ENCODE measurements at regions not wholly inside any gene's neighbourhood (a gene's known extent, or its start where the extent isn't known, plus 50 kb on each side); places are given as distances from the start of the nearest gene placed in this dataset.

DNA sequence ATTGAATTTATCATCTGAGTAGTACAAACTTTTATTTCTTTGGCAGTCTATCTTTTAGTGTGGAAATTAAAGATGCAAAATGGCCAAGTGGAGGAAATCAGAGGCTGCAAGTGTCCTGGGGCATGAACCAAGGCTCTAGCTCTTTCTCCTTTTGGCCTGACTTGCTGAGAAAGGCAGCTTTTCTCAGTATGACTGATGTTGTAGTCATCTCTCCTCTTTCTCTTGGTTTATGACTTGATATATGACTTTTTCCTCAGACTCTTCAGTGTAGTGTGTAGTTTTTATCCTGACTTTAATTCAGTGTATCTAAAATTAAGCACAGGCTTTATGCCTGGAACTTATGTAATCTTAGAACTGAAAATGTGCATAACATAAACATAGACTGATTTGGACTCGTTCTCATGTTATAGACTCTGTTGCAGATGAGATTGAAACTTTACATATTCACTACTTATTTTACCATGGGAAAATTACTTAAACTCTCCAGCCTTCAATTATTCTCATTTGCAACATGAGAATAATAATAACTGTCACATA lies 65.7 kb downstream of the SLITRK5 start:
- Histone ChIP-seq H3K36me3 (ENCODE audit: control insufficient read depth, insufficient read depth, low read length) (no peaks in the 10 kb centered on the region), H3K4me1 (ENCODE audit: control insufficient read depth, insufficient read depth, low read length, poor library complexity, severe bottlenecking) (no peaks in the 10 kb centered on the region), H3K4me3 (ENCODE audit: extremely low read depth, insufficient read depth, low read length, poor library complexity, severe bottlenecking) (no peak overlapping the region), H3K27ac (ENCODE audit: low read depth, low read length, severe bottlenecking) (no peak overlapping the region), H3K9me3 (ENCODE audit: control insufficient read depth, low read length) (no peaks in the 10 kb centered on the region)
- no CpG with 5 or more reads among the region's 1 CpG for WGBS, 2 experiments (ENCODE audit: insufficient coverage in 2 of 2)

DNA sequence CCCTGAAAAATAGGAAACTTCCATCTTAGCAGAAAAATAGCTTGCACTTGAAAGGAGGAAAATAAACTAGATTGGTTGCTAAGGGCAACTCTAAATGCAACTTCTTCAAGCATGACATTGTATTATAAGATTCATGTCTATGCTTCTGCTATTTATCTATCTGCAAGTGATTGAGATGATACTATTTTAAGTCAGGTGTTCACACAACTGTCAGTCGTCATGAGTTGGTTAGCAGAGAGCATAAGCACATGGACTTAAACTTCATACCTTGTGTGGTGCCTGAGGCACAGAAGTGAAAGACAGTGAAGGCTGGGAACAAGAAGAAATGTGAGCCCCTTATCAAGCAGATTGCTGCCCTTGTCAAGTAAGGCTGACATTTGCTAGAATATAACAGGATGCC lies 82.9 kb downstream of the SLITRK5 start:
- H3K4me1 ChIP-seq (ENCODE audit: control insufficient read depth, insufficient read depth, low read length, poor library complexity, severe bottlenecking): no peaks in the 10 kb centered on the region
- WGBS, 2 experiments (ENCODE audit: insufficient coverage in 2 of 2): 75 to 86% methylated on average over 1 of the region's 1 CpG
- H3K4me3 ChIP-seq (ENCODE audit: extremely low read depth, insufficient read depth, low read length, poor library complexity, severe bottlenecking): no peak overlapping the region
- H3K36me3 ChIP-seq (ENCODE audit: control insufficient read depth, insufficient read depth, low read length): no peaks in the 10 kb centered on the region
- no peak overlapping the region for H3K27ac ChIP-seq (ENCODE audit: low read depth, low read length, severe bottlenecking)
- no peaks in the 10 kb centered on the region for H3K9me3 ChIP-seq (ENCODE audit: control insufficient read depth, low read length)

DNA sequence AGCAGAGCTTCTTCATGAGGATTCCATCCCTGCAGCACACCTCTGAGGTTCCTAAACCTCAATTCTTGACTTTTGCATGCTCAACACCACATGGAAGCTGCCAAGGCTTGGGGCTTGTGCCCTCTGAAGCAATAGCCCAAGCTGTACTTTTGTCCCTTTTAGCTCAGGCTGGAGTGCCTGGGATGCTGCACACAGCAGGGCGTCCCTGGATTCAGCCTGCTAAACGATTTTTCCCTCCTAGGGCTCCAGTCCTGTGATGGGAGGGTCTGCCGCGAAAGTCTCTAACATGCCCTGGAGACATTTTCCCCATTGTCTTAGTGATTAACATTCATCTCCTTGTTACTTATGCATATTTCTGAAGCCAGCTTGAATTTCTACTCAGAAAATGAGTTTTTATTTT lies 98.3 kb downstream of the SLITRK5 start:
- Histone ChIP-seq H3K4me3 (ENCODE audit: extremely low read depth, insufficient read depth, low read length, poor library complexity, severe bottlenecking) (no peak overlapping the region), H3K27ac (ENCODE audit: low read depth, low read length, severe bottlenecking) (no peak overlapping the region), H3K4me1 (ENCODE audit: control insufficient read depth, insufficient read depth, low read length, poor library complexity, severe bottlenecking) (no peaks in the 10 kb centered on the region), H3K9me3 (ENCODE audit: control insufficient read depth, low read length) (no peaks in the 10 kb centered on the region), H3K36me3 (ENCODE audit: control insufficient read depth, insufficient read depth, low read length) (no peaks in the 10 kb centered on the region)
- WGBS, 2 experiments (ENCODE audit: insufficient coverage in 2 of 2): 75 to 83% methylated on average over 1 to 3 of the region's 4 CpGs

DNA sequence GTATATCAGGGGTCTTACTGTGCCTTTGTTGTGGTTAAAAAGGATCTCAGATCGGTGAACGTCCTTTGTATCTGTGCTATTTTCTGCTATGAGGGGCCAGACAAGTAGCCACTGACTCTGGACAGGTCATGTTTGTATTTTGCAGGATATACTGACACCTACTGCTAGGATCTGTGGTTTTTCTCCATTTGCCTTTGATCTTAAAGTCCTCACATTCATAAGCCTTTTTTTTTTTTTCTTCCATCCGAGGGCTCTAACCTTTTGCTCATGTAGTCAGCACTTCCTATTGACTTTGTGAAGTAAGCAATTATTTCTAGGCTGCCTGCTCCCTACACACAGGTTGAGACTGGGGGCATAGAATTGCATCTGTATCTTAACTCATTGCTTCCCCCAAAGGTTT lies 106.2 kb downstream of the SLITRK5 start:
- Histone ChIP-seq H3K4me3 (ENCODE audit: extremely low read depth, insufficient read depth, low read length, poor library complexity, severe bottlenecking) (no peak overlapping the region), H3K36me3 (ENCODE audit: control insufficient read depth, insufficient read depth, low read length) (no peaks in the 10 kb centered on the region), H3K27ac (ENCODE audit: low read depth, low read length, severe bottlenecking) (no peak overlapping the region), H3K4me1 (ENCODE audit: control insufficient read depth, insufficient read depth, low read length, poor library complexity, severe bottlenecking) (no peaks in the 10 kb centered on the region), H3K9me3 (ENCODE audit: control insufficient read depth, low read length) (no peaks in the 10 kb centered on the region)
- WGBS, 2 experiments (ENCODE audit: insufficient coverage in 2 of 2): no CpG with 5 or more reads among the region's 3 CpGs

DNA sequence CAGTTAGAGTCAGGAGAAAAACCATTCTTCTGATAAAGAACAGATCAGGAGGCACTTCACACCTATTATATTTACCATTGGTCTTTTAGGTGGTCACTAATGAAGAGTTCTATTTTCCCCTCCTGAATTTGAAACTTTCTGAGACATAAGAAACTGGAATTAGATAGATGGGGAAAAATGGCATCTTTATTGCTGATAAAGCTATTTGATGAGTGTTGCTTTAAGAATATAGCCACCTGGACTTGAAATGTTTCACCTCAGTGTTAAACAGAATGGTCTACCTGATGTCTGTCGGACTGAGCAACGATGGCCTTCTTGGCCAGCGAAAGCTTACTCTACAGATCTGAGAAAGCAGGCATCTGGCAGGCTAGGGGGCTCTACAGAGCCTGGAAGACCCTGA lies 107.0 kb downstream of the SLITRK5 start:
- no peaks in the 10 kb centered on the region for H3K36me3 ChIP-seq (ENCODE audit: control insufficient read depth, insufficient read depth, low read length)
- H3K4me3 ChIP-seq (ENCODE audit: extremely low read depth, insufficient read depth, low read length, poor library complexity, severe bottlenecking): no peak overlapping the region
- 71 to 81% methylated on average over 3 of the region's 3 CpGs for WGBS, 2 experiments (ENCODE audit: insufficient coverage in 2 of 2)
- H3K27ac ChIP-seq (ENCODE audit: low read depth, low read length, severe bottlenecking): no peak overlapping the region
- H3K9me3 ChIP-seq (ENCODE audit: control insufficient read depth, low read length): no peaks in the 10 kb centered on the region
- no peaks in the 10 kb centered on the region for H3K4me1 ChIP-seq (ENCODE audit: control insufficient read depth, insufficient read depth, low read length, poor library complexity, severe bottlenecking)

DNA sequence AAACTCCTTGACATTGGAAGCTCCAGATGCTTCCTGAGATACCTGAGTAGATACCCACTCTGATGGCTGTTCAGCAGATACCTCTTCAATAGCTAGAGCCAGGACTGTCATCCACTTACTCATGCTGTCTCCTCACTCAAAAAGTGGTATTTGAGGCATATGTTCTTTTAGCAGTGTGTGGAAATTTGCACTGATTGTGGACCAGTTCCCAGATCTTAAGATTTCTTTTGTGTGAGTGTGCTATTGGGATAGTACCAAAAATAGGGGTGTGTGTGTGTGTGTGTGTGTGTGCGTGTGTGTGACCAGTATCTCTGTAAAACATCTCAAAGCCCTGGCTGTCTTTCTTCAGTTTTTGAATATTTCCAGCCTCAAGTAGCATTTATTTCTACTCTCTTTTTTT lies 108.3 kb downstream of the SLITRK5 start:
- WGBS, 2 experiments (ENCODE audit: insufficient coverage in 2 of 2): no CpG with 5 or more reads among the region's 1 CpG
- no peaks in the 10 kb centered on the region for H3K9me3 ChIP-seq (ENCODE audit: control insufficient read depth, low read length)

DNA sequence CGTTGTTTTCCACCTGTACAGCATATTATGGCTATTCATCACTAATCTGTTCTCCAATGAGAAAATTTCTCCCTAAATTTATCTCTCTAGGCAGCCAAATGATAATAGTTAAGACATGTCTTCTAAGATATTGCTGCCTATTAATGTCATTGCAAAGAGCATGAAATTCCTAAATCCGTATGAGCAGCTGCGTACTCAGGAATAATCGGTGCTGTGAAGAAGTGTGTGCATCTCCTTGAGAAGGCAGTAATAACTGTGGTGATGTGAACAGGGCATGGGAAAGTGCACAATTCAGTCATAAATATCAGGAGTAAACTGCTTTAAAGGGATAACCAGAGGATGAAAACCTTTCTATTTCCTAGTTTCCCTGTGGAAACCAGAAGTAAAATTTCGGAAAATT lies 112.2 kb downstream of the SLITRK5 start:
- Histone ChIP-seq H3K36me3 (ENCODE audit: control insufficient read depth, insufficient read depth, low read length) (no peaks in the 10 kb centered on the region), H3K9me3 (ENCODE audit: control insufficient read depth, low read length) (no peaks in the 10 kb centered on the region), H3K4me3 (ENCODE audit: extremely low read depth, insufficient read depth, low read length, poor library complexity, severe bottlenecking) (no peak overlapping the region), H3K4me1 (ENCODE audit: control insufficient read depth, insufficient read depth, low read length, poor library complexity, severe bottlenecking) (no peaks in the 10 kb centered on the region), H3K27ac (ENCODE audit: low read depth, low read length, severe bottlenecking) (no peak overlapping the region)
- 89 to 100% methylated on average over 1 to 4 of the region's 5 CpGs for WGBS, 2 experiments (ENCODE audit: insufficient coverage in 2 of 2)

More for the DNA sequence above, 108.3 kb downstream of the SLITRK5 start:
- Histone ChIP-seq H3K4me1 (ENCODE audit: control insufficient read depth, insufficient read depth, low read length, poor library complexity, severe bottlenecking) (no peaks in the 10 kb centered on the region), H3K27ac (ENCODE audit: low read depth, low read length, severe bottlenecking) (no peak overlapping the region), H3K36me3 (ENCODE audit: control insufficient read depth, insufficient read depth, low read length) (no peaks in the 10 kb centered on the region), H3K4me3 (ENCODE audit: extremely low read depth, insufficient read depth, low read length, poor library complexity, severe bottlenecking) (no peak overlapping the region)

DNA sequence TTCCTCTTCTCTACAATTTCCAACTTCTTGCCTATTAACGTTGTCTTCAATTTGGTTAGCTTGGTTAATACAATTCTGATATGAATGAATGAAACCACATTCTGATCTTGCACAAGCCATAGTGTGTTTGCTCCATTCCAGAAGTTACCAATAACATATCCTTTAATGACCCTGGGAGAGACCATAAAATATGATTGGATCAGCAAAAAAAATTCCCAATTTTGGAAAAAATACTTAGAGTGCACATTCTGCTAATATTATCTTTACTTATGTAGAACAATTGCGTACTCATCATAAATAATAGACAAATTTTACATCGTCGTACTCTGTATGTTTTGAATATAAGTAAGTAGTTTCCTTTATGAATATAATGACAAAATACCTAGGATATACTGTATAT lies 117.2 kb downstream of the SLITRK5 start:
- Histone ChIP-seq H3K4me3 (ENCODE audit: extremely low read depth, insufficient read depth, low read length, poor library complexity, severe bottlenecking) (no peak overlapping the region), H3K27ac (ENCODE audit: low read depth, low read length, severe bottlenecking) (no peak overlapping the region), H3K4me1 (ENCODE audit: control insufficient read depth, insufficient read depth, low read length, poor library complexity, severe bottlenecking) (no peaks in the 10 kb centered on the region), H3K36me3 (ENCODE audit: control insufficient read depth, insufficient read depth, low read length) (no peaks in the 10 kb centered on the region), H3K9me3 (ENCODE audit: control insufficient read depth, low read length) (no peaks in the 10 kb centered on the region)
- no CpG with 5 or more reads among the region's 4 CpGs for WGBS, 2 experiments (ENCODE audit: insufficient coverage in 2 of 2)

DNA sequence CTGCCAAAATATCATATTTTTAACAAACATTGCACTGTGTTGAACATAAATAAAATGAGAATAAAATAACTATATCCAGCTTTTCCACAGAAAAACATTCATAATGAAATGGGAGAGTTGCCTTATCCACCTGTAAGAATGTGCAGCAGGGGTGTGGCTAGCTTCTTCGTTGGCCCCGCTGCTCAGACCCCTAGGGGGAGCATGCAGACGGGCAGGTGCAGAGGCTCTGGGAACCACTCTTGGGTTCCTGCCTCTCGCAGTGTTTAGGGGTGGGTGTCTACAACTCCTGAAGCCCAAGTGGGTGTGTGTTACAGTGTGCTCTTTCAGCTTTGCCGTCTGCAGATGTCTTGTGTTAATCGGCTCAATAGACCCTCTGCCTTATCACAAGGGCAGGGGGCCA lies 121.7 kb downstream of the SLITRK5 start:
- H3K4me3 ChIP-seq (ENCODE audit: extremely low read depth, insufficient read depth, low read length, poor library complexity, severe bottlenecking): no peak overlapping the region
- no peaks in the 10 kb centered on the region for H3K36me3 ChIP-seq (ENCODE audit: control insufficient read depth, insufficient read depth, low read length)
- WGBS, 2 experiments (ENCODE audit: insufficient coverage in 2 of 2): 43 to 68% methylated on average over 4 of the region's 6 CpGs
- no peak overlapping the region for H3K27ac ChIP-seq (ENCODE audit: low read depth, low read length, severe bottlenecking)
- no peaks in the 10 kb centered on the region for H3K4me1 ChIP-seq (ENCODE audit: control insufficient read depth, insufficient read depth, low read length, poor library complexity, severe bottlenecking)
- H3K9me3 ChIP-seq (ENCODE audit: control insufficient read depth, low read length): no peaks in the 10 kb centered on the region

DNA sequence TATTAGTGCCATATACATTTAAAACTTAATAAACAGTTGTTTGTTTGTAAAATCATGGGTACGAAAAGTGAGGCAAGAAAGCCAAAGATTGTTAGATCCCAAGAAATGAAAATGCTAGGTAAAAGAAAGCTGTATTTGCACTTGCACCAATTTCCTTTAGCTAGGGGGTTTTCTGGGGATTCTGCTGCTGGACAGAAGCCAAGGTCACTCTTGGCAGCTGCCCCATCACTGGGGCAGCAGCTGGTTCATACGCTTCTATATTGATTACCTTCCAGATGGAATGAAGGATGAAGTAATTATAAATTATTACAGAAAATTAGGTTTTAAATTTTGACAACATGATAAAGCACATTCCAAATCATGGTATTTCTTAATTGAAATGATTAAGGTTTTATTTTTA lies 127.4 kb downstream of the SLITRK5 start:
- 83% methylated on average over 1 of the region's 2 CpGs; no CpG with 5 or more reads in 1 of the 2 experiments for WGBS, 2 experiments (ENCODE audit: insufficient coverage in 2 of 2)
- Histone ChIP-seq H3K36me3 (ENCODE audit: control insufficient read depth, insufficient read depth, low read length) (no peaks in the 10 kb centered on the region), H3K9me3 (ENCODE audit: control insufficient read depth, low read length) (no peaks in the 10 kb centered on the region), H3K4me1 (ENCODE audit: control insufficient read depth, insufficient read depth, low read length, poor library complexity, severe bottlenecking) (no peaks in the 10 kb centered on the region), H3K4me3 (ENCODE audit: extremely low read depth, insufficient read depth, low read length, poor library complexity, severe bottlenecking) (no peak overlapping the region), H3K27ac (ENCODE audit: low read depth, low read length, severe bottlenecking) (no peak overlapping the region)

DNA sequence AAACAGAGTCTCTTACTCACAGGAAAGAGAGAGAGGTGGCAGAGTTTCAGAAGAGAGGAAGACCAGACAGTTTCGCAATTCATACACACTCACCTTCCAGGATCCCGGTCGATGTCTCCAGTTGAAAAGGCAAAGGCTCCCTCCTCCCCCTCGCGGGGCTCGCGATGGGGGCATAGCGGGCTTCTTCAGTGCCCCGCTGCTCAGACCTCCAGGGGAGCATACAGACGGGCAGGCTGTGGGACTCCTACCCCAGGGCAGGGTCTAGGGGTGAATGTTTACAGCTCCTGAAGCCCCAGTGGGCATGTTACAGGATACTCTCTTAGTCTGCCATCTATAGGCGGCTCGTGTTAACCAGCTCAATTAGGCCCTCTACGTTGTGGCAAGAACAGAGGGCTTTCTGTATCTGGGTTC lies 139.2 kb downstream of the SLITRK5 start:
- H3K36me3 ChIP-seq (ENCODE audit: control insufficient read depth, insufficient read depth, low read length): no peaks in the 10 kb centered on the region
- 67 to 74% methylated on average over 6 of the region's 13 CpGs for WGBS, 2 experiments (ENCODE audit: insufficient coverage in 2 of 2)
- H3K9me3 ChIP-seq (ENCODE audit: control insufficient read depth, low read length): no peaks in the 10 kb centered on the region
- H3K27ac ChIP-seq (ENCODE audit: low read depth, low read length, severe bottlenecking): no peak overlapping the region
- no peaks in the 10 kb centered on the region for H3K4me1 ChIP-seq (ENCODE audit: control insufficient read depth, insufficient read depth, low read length, poor library complexity, severe bottlenecking)
- no peak overlapping the region for H3K4me3 ChIP-seq (ENCODE audit: extremely low read depth, insufficient read depth, low read length, poor library complexity, severe bottlenecking)

All from mesodermal cell (in vitro differentiated cells).